Ishikawa (cell line): ENCODE measurements at regions not wholly inside any gene's neighbourhood (a gene's known extent, or its start where the extent isn't known, plus 50 kb on each side); places are given as distances from the start of the nearest gene placed in this dataset.

Source experiments
- CEBPB ChIP-seq: IDR thresholded peaks from 2 replicates; pipeline ENCODE4 v1.6.1; 2012
- CREB1 ChIP-seq: IDR thresholded peaks from 2 replicates; pipeline ENCODE4 v1.6.1; 2012; ENCODE audit warnings: low read depth
- FOXM1 ChIP-seq: IDR thresholded peaks from 2 replicates; pipeline ENCODE4 v1.6.1; 2012; ENCODE audit warnings: low read depth, borderline replicate concordance
- RAD21 ChIP-seq: IDR thresholded peaks from 2 replicates; pipeline ENCODE4 v1.6.1; 2012; ENCODE audit warnings: low read depth
- TEAD4 ChIP-seq: IDR thresholded peaks from 2 replicates; pipeline ENCODE4 v1.6.1; 2012
- YY1 ChIP-seq: IDR thresholded peaks from 2 replicates; pipeline ENCODE4 v1.6.1; 2012; ENCODE audit warnings: low read depth
- TF ChIP-seq, protein P1 (sequence below): IDR thresholded peaks from 2 replicates; pipeline ENCODE4 v1.6.1; 2012
- TF ChIP-seq, protein P2 (sequence below): IDR thresholded peaks from 2 replicates; pipeline ENCODE4 v1.6.1; 2012; ENCODE audit warnings: low read depth, mild to moderate bottlenecking
- TF ChIP-seq, protein P3 (sequence below): IDR thresholded peaks from 2 replicates; pipeline ENCODE4 v1.6.1; 2012

DNA sequence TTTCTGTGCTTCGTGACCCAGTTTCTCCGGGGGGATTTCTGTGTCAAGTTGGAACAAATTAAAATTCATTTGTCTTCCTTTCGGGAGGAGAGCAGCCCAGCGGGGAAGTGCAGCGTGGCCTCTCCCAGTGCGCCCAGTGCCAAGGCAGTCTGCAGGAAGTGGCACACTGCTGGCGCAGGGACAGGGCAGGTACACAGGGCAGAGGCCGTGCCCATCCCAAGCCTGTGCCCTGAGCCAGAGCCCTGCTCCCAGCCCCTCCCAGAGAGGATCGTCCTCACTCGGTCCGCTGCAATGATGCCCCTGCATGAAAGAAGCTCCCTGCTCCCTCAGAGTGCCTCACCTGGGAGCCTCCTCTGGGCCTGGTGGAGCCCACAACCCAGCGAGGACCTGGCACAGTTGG, 82.4 kb upstream of the PPP1R26 start:
- no peak for TF ChIP-seq YY1
- TF ChIP-seq, protein P1, sequence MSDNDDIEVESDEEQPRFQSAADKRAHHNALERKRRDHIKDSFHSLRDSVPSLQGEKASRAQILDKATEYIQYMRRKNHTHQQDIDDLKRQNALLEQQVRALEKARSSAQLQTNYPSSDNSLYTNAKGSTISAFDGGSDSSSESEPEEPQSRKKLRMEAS: no peak
- no peak for TF ChIP-seq RAD21
- TF ChIP-seq, protein P2, sequence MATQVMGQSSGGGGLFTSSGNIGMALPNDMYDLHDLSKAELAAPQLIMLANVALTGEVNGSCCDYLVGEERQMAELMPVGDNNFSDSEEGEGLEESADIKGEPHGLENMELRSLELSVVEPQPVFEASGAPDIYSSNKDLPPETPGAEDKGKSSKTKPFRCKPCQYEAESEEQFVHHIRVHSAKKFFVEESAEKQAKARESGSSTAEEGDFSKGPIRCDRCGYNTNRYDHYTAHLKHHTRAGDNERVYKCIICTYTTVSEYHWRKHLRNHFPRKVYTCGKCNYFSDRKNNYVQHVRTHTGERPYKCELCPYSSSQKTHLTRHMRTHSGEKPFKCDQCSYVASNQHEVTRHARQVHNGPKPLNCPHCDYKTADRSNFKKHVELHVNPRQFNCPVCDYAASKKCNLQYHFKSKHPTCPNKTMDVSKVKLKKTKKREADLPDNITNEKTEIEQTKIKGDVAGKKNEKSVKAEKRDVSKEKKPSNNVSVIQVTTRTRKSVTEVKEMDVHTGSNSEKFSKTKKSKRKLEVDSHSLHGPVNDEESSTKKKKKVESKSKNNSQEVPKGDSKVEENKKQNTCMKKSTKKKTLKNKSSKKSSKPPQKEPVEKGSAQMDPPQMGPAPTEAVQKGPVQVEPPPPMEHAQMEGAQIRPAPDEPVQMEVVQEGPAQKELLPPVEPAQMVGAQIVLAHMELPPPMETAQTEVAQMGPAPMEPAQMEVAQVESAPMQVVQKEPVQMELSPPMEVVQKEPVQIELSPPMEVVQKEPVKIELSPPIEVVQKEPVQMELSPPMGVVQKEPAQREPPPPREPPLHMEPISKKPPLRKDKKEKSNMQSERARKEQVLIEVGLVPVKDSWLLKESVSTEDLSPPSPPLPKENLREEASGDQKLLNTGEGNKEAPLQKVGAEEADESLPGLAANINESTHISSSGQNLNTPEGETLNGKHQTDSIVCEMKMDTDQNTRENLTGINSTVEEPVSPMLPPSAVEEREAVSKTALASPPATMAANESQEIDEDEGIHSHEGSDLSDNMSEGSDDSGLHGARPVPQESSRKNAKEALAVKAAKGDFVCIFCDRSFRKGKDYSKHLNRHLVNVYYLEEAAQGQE: no peak
- TF ChIP-seq, protein P3, sequence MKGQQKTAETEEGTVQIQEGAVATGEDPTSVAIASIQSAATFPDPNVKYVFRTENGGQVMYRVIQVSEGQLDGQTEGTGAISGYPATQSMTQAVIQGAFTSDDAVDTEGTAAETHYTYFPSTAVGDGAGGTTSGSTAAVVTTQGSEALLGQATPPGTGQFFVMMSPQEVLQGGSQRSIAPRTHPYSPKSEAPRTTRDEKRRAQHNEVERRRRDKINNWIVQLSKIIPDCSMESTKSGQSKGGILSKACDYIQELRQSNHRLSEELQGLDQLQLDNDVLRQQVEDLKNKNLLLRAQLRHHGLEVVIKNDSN: no peak
- TF ChIP-seq CEBPB: no peak
- no peak for TF ChIP-seq CREB1
- TF ChIP-seq FOXM1: no peak
- no peak for TF ChIP-seq TEAD4
